Suprapubic skin (tissue), 4 donors: ENCODE measurements at regions not wholly inside any gene's neighbourhood (a gene's known extent, or its start where the extent isn't known, plus 50 kb on each side); places are given as distances from the start of the nearest gene placed in this dataset.

ENCODE experiments used
- POLR2A ChIP-seq, 2 donors: fragments of 450-650 bp; IDR thresholded peaks; one replicate each; pipeline ENCODE4 v1.6.1; 2017; ENCODE audit warnings: antibody characterized with exemption in 2 of 2, mild to moderate bottlenecking in 2 of 2, moderate library complexity in 2 of 2
- POLR2AphosphoS5 ChIP-seq, 3 donors: sonication (generic); formaldehyde crosslinking; IDR thresholded peaks; one replicate each; pipeline ENCODE4 v1.6.1; 2017; ENCODE audit warnings: antibody characterized with exemption in 3 of 3

DNA sequence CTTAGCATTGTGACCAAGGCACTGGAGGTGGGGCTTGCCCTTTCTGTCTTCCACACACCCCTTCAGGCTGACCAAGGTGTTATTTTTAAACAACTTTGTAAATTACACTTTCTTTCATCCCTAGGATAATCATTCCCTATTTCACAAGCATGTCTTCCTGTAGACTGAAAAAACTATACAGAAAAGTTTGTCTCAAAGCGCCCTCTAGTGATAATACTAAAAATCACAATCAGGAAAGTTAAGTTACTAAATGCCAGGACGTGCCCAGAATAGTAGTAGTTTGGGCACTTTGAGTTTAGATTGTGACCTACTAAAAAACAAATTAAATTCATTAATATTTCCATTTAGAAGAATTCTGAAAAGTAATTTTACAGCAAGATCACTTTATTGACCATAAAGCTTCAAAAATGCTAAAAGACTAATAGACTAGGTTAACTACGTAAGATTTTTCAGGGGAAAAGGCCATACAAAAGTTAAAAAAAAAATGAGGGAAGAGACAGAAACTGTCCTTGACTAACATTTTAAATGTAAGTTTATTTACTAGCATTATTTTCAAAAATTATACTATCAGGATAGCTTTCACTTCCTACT is 123.3 kb upstream of the DUSP22 start:
- TF ChIP-seq POLR2A (IDR thresholded peaks at IDR 0.05) (no peak), POLR2AphosphoS5 (IDR thresholded peaks at IDR 0.05) (no peak)
